DMS153 treated with DMSO at 0.1 percent for 48 hours (cell line): ENCODE measurements at regions not wholly inside any gene's neighbourhood (a gene's known extent, or its start where the extent isn't known, plus 50 kb on each side); places are given as distances from the start of the nearest gene placed in this dataset.

Experiments
- DNase-seq: peaks from one replicate; lab custom pipeline; 2025; ENCODE audit not compliant: unreplicated experiment; lab: John Stamatoyannopoulos, UW

GRCh38 chr2:143968360-143968759, 551.6 kb downstream of the ZEB2 start:
- no peak for DNase-seq

GRCh38 chr2:143965493-143966164, 554.3 kb downstream of the ZEB2 start:
- DNase-seq: no peak

- DNase-seq: no peak
Measured at GRCh38 chr2:143964891-143965290, 555.0 kb downstream of the ZEB2 start.

- no peak for DNase-seq
Measured at GRCh38 chr2:143960177-143960576, 559.7 kb downstream of the ZEB2 start.

- no peak for DNase-seq
Measured at GRCh38 chr2:143957321-143957720, 562.6 kb downstream of the ZEB2 start.

- no peak for DNase-seq
Measured at GRCh38 chr2:143955401-143956065, 564.4 kb downstream of the ZEB2 start.

GRCh38 chr2:143954844-143955243, 565.1 kb downstream of the ZEB2 start:
- no peak for DNase-seq

GRCh38 chr2:143954186-143954585, 565.7 kb downstream of the ZEB2 start:
- DNase-seq: no peak

- no peak for DNase-seq
Measured at GRCh38 chr2:143953451-143954030, 566.4 kb downstream of the ZEB2 start.

GRCh38 chr2:143952536-143952935, 567.4 kb downstream of the ZEB2 start:
- no peak for DNase-seq

GRCh38 chr2:143950704-143951103, 569.2 kb downstream of the ZEB2 start:
- no peak for DNase-seq

- no peak for DNase-seq
Measured at GRCh38 chr2:143949121-143949848, 570.6 kb downstream of the ZEB2 start.

GRCh38 chr2:143948710-143949109, 571.2 kb downstream of the ZEB2 start:
- no peak for DNase-seq

GRCh38 chr2:143946436-143947391, 573.2 kb downstream of the ZEB2 start:
- peak; percentile 44 for DNase-seq

GRCh38 chr2:143942486-143942885, 577.4 kb downstream of the ZEB2 start:
- no peak for DNase-seq

- no peak for DNase-seq
Measured at GRCh38 chr2:143940720-143941119, 579.2 kb downstream of the ZEB2 start.

GRCh38 chr2:143939626-143940330, 580.1 kb downstream of the ZEB2 start:
- no peak for DNase-seq

GRCh38 chr2:143937723-143938350, 582.1 kb downstream of the ZEB2 start:
- no peak for DNase-seq

GRCh38 chr2:143936848-143937722, 582.8 kb downstream of the ZEB2 start:
- DNase-seq: no peak
